ENCODE measurements at regions not wholly inside any gene's neighbourhood (a gene's known extent, or its start where the extent isn't known, plus 50 kb on each side); places are given as distances from the start of the nearest gene placed in this dataset.

DNA sequence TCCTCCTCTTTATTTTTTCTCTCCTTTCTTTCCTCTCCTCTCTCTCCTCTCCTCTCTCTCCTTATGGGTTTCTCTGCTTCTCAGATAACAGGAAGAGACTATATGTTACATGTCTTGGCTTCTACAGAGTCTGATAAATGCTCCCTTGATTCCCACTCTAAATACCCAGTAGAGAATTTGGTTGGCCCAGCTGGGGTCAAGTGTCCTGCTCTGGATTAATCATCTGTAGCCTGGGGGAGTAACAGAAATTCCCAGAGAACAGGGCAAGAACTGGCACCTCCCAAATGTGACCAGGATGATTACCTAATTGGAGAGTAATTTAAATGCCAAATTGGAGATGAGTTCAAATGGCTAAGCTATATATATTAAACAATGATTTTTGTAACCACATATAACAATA is 146.1 kb upstream of the LMO4 start:
- TF ChIP-seq, protein P1, sequence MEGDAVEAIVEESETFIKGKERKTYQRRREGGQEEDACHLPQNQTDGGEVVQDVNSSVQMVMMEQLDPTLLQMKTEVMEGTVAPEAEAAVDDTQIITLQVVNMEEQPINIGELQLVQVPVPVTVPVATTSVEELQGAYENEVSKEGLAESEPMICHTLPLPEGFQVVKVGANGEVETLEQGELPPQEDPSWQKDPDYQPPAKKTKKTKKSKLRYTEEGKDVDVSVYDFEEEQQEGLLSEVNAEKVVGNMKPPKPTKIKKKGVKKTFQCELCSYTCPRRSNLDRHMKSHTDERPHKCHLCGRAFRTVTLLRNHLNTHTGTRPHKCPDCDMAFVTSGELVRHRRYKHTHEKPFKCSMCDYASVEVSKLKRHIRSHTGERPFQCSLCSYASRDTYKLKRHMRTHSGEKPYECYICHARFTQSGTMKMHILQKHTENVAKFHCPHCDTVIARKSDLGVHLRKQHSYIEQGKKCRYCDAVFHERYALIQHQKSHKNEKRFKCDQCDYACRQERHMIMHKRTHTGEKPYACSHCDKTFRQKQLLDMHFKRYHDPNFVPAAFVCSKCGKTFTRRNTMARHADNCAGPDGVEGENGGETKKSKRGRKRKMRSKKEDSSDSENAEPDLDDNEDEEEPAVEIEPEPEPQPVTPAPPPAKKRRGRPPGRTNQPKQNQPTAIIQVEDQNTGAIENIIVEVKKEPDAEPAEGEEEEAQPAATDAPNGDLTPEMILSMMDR (IDR thresholded peaks at IDR 0.05) = no peak
- no peak for TF ChIP-seq POLR2A (IDR thresholded peaks at IDR 0.05)

Data from thyroid gland (tissue), 4 donors.